Fibroblast of lung (primary cell): ENCODE measurements at regions not wholly inside any gene's neighbourhood (a gene's known extent, or its start where the extent isn't known, plus 50 kb on each side); places are given as distances from the start of the nearest gene placed in this dataset.

Experiments
- CTCF ChIP-seq, 2 donors: IDR thresholded peaks in 1 of 2; conservative IDR thresholded peaks in 1 of 2; 1 replicate in 1 of 2; 2 replicates in 1 of 2; pipeline ENCODE4 v1.5.1; 2011 to 2012; ENCODE audit warnings: low read length in 2 of 2, control low read depth in 1 of 2, inconsistent platforms in 1 of 2, low read depth in 1 of 2, mild to moderate bottlenecking in 1 of 2
- EZH2 ChIP-seq: IDR thresholded peaks from 2 replicates; pipeline ENCODE4 v1.5.1; 2012; ENCODE audit warnings: low read length, control low read depth, mild to moderate bottlenecking; ENCODE audit errors: missing control alignments

DNA sequence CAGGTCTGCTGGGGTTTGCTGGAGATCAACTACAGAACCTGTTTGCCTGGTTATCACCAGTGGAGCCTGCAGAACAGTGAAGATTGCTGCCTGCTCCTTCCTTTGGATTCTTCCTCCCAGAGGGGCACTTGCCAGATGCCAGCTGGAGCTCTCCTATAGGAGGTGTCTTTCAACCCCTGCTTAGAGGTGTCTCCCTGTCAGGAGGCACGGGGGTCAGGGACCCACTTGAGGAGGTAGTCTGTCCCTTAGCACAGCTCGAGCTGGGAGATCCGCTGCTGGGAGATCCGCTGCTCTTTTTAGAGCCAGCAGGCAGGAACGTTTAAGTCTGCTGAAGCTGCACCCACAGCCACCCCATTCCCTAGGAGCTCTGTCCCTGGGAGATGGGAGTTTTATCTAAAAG lies 1806.3 kb upstream of the ADGRL3 start:
- no peak for TF ChIP-seq CTCF (conservative IDR thresholded peaks at IDR 0.05 in 1 of 2, IDR thresholded peaks at IDR 0.05 in 1 of 2; ENCODE audit: low read depth in 1 of 2, low read length in 2 of 2)
- TF ChIP-seq EZH2 = no peak
